Panc1 (cell line): ENCODE measurements at regions not wholly inside any gene's neighbourhood (a gene's known extent, or its start where the extent isn't known, plus 50 kb on each side); places are given as distances from the start of the nearest gene placed in this dataset.

Experiments
- ATAC-seq: fragments of 200-7000 bp; cut with Tn5 transposase; 2 replicates; pipeline ENCODE4 v1.9.1; 2020; ENCODE audit warnings: mild to moderate bottlenecking, moderate library complexity
- BruUV-seq: library from RNA; stranded (reverse); fragments of 400-500 nt; replicated peaks from 2 replicates; lab custom pipeline; 2021; lab: Mats Ljungman, UMichigan
- CTCF ChIA-PET: fragments of 300-600 bp; sonication (Branson Sonifier 250); formaldehyde crosslinking; loops from one replicate; lab custom pipeline; 2022; ENCODE audit warnings: antibody characterized with exemption; lab: Charles Lee
- POLR2A ChIA-PET: fragments of 300-600 bp; sonication (Branson Sonifier 250); formaldehyde crosslinking; loops from one replicate; lab custom pipeline; 2022; ENCODE audit warnings: antibody characterized with exemption; lab: Charles Lee
- DNase-seq: peaks from one replicate; pipeline ENCODE4 v3.0.0-alpha.2; 2010; ENCODE audit warnings: low read depth, low spot score
- H3K27ac ChIP-seq: 2 replicates; pipeline ENCODE4 v1.5.1; 2011; ENCODE audit warnings: mild to moderate bottlenecking, low read length, inconsistent platforms
- H3K27me3 ChIP-seq: fragments of 200-500 bp; sonication (Bioruptor generic); 2 replicates; pipeline ENCODE4 v1.6.0; 2014; ENCODE audit warnings: low read length, inconsistent platforms; ENCODE audit not compliant: control insufficient read depth, insufficient read depth
- H3K36me3 ChIP-seq: fragments of 200-500 bp; sonication (Bioruptor generic); 2 replicates; pipeline ENCODE4 v1.5.1; 2014; ENCODE audit warnings: inconsistent platforms, mild to moderate bottlenecking, low read length, moderate library complexity; ENCODE audit not compliant: control insufficient read depth, insufficient read depth
- H3K4me1 ChIP-seq: 2 replicates; pipeline ENCODE4 v1.5.1; 2011; ENCODE audit warnings: inconsistent platforms, mild to moderate bottlenecking, low read length, moderate library complexity; ENCODE audit not compliant: control insufficient read depth, insufficient read depth
- H3K4me3 ChIP-seq, 2 experiments: 2 replicates each; pipeline ENCODE4 v1.5.1; 2011 to 2012; ENCODE audit warnings: low read depth in 2 of 2, low read length in 2 of 2, mild to moderate bottlenecking in 2 of 2, inconsistent platforms in 1 of 2, moderate library complexity in 1 of 2
- H3K9me3 ChIP-seq: fragments of 200-500 bp; sonication (Bioruptor generic); 2 replicates; pipeline ENCODE4 v1.5.1; 2014; ENCODE audit warnings: low read depth, mild to moderate bottlenecking, inconsistent platforms, low read length, moderate library complexity; ENCODE audit not compliant: control insufficient read depth, insufficient read depth
- POLR2AphosphoS5 ChIP-seq: IDR thresholded peaks from 2 replicates; pipeline ENCODE4 v1.6.1; 2012; ENCODE audit warnings: mild to moderate bottlenecking, low read depth, low read length, moderate library complexity
- SIN3A ChIP-seq: IDR thresholded peaks from 2 replicates; pipeline ENCODE4 v1.6.1; 2012; ENCODE audit warnings: low read depth, mild to moderate bottlenecking, low read length, moderate library complexity, borderline replicate concordance; ENCODE audit not compliant: insufficient read depth
- TCF7L2 ChIP-seq: IDR thresholded peaks from 2 replicates; pipeline ENCODE4 v1.6.1; 2011; ENCODE audit warnings: mild to moderate bottlenecking, low read depth, low read length, inconsistent platforms
- in situ Hi-C: cut with HindIII; loops from 2 replicates; pipeline ENCODE4 v1.10.0; 2016; ENCODE audit warnings: low sequenced_read_pairs, low pct_unique_long_range_greater_than_20kb
- intact Hi-C: fragments of 100-400 bp; cut with micrococcal nuclease; formaldehyde crosslinking; loops from one replicate; pipeline ENCODE4 v1.10.0; 2022; ENCODE audit not compliant: unreplicated experiment
- TF ChIP-seq, protein P1 (sequence below): fragments of 450-650 bp; IDR thresholded peaks from 2 replicates; pipeline ENCODE4 v1.5.1; 2017; ENCODE audit warnings: mild to moderate bottlenecking
- TF ChIP-seq, protein P2 (sequence below), 2 experiments: IDR thresholded peaks; 2 replicates each; pipeline ENCODE4 v1.6.1; 2011 to 2012; ENCODE audit warnings: low read depth in 2 of 2, control low read depth in 1 of 2, low read length in 1 of 2, mild to moderate bottlenecking in 1 of 2, moderate library complexity in 1 of 2; ENCODE audit not compliant: insufficient read depth in 1 of 2

DNA sequence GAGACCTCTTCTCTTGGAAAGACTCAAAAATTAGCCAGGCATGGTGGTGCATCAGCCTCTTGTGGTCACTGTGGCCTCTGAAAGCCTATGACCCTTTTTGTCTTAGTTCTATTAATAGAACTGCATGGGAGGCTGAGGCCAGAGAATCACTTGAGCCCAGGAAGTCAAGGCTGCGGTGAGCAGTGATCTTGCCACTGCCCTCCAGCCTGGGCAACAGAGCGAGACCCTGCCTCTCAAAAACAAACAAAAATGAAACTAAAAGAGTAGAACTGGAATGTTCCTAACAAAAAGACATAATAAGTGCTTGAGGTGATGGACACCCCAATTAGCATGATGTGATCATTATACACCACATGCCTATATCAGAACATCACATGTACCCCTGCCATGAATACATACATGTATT lies 197.0 kb upstream of the EEA1 start:
- Histone ChIP-seq H3K27me3 (no peaks in the 10 kb centered on the region), H3K27ac (no peak overlapping the region), H3K4me1 (no peaks in the 10 kb centered on the region), H3K36me3 (no peaks in the 10 kb centered on the region), H3K4me3 (no peak overlapping the region), H3K9me3 (no peaks in the 10 kb centered on the region)
- no TSS peak for BruUV-seq
- intact Hi-C loops (no loop called here), in situ Hi-C loops (no loop called here)
- CTCF ChIA-PET, result no interaction called here
- POLR2A ChIA-PET, result no interaction called here
- ATAC-seq (no peak), DNase-seq (no peak)
- TF ChIP-seq, protein P1, sequence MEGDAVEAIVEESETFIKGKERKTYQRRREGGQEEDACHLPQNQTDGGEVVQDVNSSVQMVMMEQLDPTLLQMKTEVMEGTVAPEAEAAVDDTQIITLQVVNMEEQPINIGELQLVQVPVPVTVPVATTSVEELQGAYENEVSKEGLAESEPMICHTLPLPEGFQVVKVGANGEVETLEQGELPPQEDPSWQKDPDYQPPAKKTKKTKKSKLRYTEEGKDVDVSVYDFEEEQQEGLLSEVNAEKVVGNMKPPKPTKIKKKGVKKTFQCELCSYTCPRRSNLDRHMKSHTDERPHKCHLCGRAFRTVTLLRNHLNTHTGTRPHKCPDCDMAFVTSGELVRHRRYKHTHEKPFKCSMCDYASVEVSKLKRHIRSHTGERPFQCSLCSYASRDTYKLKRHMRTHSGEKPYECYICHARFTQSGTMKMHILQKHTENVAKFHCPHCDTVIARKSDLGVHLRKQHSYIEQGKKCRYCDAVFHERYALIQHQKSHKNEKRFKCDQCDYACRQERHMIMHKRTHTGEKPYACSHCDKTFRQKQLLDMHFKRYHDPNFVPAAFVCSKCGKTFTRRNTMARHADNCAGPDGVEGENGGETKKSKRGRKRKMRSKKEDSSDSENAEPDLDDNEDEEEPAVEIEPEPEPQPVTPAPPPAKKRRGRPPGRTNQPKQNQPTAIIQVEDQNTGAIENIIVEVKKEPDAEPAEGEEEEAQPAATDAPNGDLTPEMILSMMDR, result no peak
- TF ChIP-seq, protein P2, sequence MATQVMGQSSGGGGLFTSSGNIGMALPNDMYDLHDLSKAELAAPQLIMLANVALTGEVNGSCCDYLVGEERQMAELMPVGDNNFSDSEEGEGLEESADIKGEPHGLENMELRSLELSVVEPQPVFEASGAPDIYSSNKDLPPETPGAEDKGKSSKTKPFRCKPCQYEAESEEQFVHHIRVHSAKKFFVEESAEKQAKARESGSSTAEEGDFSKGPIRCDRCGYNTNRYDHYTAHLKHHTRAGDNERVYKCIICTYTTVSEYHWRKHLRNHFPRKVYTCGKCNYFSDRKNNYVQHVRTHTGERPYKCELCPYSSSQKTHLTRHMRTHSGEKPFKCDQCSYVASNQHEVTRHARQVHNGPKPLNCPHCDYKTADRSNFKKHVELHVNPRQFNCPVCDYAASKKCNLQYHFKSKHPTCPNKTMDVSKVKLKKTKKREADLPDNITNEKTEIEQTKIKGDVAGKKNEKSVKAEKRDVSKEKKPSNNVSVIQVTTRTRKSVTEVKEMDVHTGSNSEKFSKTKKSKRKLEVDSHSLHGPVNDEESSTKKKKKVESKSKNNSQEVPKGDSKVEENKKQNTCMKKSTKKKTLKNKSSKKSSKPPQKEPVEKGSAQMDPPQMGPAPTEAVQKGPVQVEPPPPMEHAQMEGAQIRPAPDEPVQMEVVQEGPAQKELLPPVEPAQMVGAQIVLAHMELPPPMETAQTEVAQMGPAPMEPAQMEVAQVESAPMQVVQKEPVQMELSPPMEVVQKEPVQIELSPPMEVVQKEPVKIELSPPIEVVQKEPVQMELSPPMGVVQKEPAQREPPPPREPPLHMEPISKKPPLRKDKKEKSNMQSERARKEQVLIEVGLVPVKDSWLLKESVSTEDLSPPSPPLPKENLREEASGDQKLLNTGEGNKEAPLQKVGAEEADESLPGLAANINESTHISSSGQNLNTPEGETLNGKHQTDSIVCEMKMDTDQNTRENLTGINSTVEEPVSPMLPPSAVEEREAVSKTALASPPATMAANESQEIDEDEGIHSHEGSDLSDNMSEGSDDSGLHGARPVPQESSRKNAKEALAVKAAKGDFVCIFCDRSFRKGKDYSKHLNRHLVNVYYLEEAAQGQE (IDR thresholded peaks at IDR 0.05; ENCODE audit: insufficient read depth in 1 of 2, low read depth in 2 of 2, low read length in 1 of 2), result no peak
- TF ChIP-seq POLR2AphosphoS5, result no peak
- TF ChIP-seq TCF7L2, result no peak
- TF ChIP-seq SIN3A, result no peak

DNA sequence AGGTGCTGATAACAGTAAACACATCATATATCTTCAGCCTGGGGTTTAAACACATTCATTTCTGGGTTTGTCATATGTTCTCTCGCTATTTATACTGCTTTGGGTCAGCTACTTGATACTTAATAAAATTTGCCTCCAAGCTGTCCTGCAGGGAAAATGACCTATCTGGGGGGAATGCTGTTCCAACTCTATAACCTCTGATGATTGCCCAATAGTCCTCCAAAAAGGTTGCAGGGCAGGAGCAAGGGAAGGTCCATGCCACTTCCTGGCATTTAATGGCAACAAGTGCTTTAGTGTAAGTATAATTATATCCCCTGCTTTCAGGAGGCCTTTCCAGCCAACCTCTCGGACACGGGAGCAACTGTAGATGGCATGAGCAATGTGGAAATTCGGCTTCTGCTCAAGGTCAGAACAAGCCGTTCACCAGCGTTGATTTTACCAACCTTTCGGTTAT lies 198.0 kb upstream of the EEA1 start:
- Histone ChIP-seq H3K4me3 (no peak overlapping the region), H3K4me1 (no peaks in the 10 kb centered on the region), H3K36me3 (no peaks in the 10 kb centered on the region), H3K27ac (no peak overlapping the region), H3K27me3 (no peaks in the 10 kb centered on the region), H3K9me3 (no peaks in the 10 kb centered on the region)
- intact Hi-C loops, result no loop called here
- ATAC-seq, result no peak
- ChIA-PET CTCF (no interaction called here), POLR2A (no interaction called here)
- no TSS peak for BruUV-seq
- TF ChIP-seq TCF7L2 (no peak), SIN3A (no peak), POLR2AphosphoS5 (no peak)
- TF ChIP-seq, protein P1, result no peak
- TF ChIP-seq, protein P2 (IDR thresholded peaks at IDR 0.05; ENCODE audit: insufficient read depth in 1 of 2, low read depth in 2 of 2, low read length in 1 of 2), result no peak
- DNase-seq, result no peak
- in situ Hi-C loops, result no loop called here
